Psoas muscle (tissue), 7 donors: ENCODE measurements at regions not wholly inside any gene's neighbourhood (a gene's known extent, or its start where the extent isn't known, plus 50 kb on each side); places are given as distances from the start of the nearest gene placed in this dataset.

Experiments
- ATAC-seq, 4 donors: fragments of 200-7000 bp; cut with Tn5 transposase; one replicate each; pipeline ENCODE4 v1.9.1; 2020; ENCODE audit warnings: moderate library complexity in 3 of 4, mild to moderate bottlenecking in 2 of 4
- DNase-seq, 2 donors: peaks; one replicate each; pipeline ENCODE4 v3.0.0-alpha.2; 2020
- H3K27ac ChIP-seq: fragments of 200-600 bp; one replicate; pipeline ENCODE4 v1.8.0; 2022
- H3K27me3 ChIP-seq, 3 donors: fragments of 200-600 bp in 1 of 3; one replicate each; pipeline versions ENCODE4 v1.6.1 to v1.8.0; 2013 to 2022; ENCODE audit warnings: low read length in 2 of 3, mild to moderate bottlenecking in 2 of 3, moderate library complexity in 1 of 3; ENCODE audit not compliant: insufficient read depth in 3 of 3
- H3K36me3 ChIP-seq, 2 donors: fragments of 200-600 bp in 1 of 2; one replicate each; pipeline versions ENCODE4 v1.6.1 to v1.8.0; 2013 to 2022; ENCODE audit warnings: low read depth in 1 of 2, mild to moderate bottlenecking in 1 of 2, moderate library complexity in 1 of 2; ENCODE audit not compliant: insufficient read depth in 1 of 2
- H3K4me1 ChIP-seq: fragments of 200-600 bp; one replicate; pipeline ENCODE4 v1.8.0; 2022
- H3K4me3 ChIP-seq: fragments of 200-600 bp; one replicate; pipeline ENCODE4 v1.8.0; 2022; ENCODE audit warnings: mild to moderate bottlenecking
- H3K9me3 ChIP-seq: fragments of 200-600 bp; one replicate; pipeline ENCODE4 v1.8.0; 2022
- CTCF ChIP-seq: fragments of 200-600 bp; IDR thresholded peaks from one replicate; pipeline ENCODE4 v1.8.0; 2022; ENCODE audit warnings: antibody characterized with exemption
- WGBS, 3 donors: extraction: QIAGEN DNeasy Blood & Tissue Kit; methylation state at CpG; one replicate each; pipeline versions ENCODE4 v1.1.6 to v1.1.7; 2013; 5-methylcytosine and 5-hydroxymethylcytosine counted together
- intact Hi-C, 2 donors: fragments of 100-400 bp; cut with DNase I; formaldehyde crosslinking; loops; one replicate each; pipeline versions ENCODE4 v1.11.0 to v1.14.2; 2022
- donor health status: healthy with polysubstance abuse.
- donor health status: DM: no; HTN: no; CAD: no; lungs with moderate emphysema.
- donor health status: Bipolar disorder and iron deficiency.
- donor health status: healthy.
- donor health status: DM: yes; HTN: yes; CAD: no.
- donor health status: DM: no; HTN: no; CAD: no.
- donor health status: DM: yes; HTN: yes; CAD: no.

DNA sequence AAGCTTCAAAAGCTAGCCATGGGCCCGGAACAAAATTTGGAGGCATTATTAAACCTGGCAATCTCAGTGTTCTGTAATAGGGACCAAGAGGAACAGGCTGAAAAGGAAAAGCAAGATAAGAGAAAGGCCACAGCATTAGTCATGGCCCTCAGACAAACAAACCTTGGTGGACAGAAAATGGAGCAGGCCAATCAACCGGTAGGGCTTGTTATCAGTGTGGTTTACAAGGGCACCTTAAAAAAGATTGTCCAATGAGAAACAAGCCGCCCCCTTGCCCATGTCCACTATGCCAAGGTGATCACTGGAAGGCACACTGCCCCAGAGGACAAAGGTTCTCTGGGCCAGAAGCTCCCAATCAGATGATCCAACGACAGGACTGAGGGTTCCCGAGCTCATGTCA lies 653.9 kb upstream of the TMEM132C start:
- DNase-seq: no peak
- TF ChIP-seq CTCF: no peak
- Histone ChIP-seq H3K27ac (no peak overlapping the region), H3K9me3 (no peaks in the 10 kb centered on the region), H3K27me3 (no peaks in the 10 kb centered on the region), H3K4me3 (no peak overlapping the region), H3K36me3 (no peaks in the 10 kb centered on the region), H3K4me1 (no peaks in the 10 kb centered on the region)
- no peak for ATAC-seq
- 71 to 86% (median 72%) methylated on average over 5 of the region's 5 CpGs for WGBS, 3 donors
- intact Hi-C loops: no loop called here

DNA sequence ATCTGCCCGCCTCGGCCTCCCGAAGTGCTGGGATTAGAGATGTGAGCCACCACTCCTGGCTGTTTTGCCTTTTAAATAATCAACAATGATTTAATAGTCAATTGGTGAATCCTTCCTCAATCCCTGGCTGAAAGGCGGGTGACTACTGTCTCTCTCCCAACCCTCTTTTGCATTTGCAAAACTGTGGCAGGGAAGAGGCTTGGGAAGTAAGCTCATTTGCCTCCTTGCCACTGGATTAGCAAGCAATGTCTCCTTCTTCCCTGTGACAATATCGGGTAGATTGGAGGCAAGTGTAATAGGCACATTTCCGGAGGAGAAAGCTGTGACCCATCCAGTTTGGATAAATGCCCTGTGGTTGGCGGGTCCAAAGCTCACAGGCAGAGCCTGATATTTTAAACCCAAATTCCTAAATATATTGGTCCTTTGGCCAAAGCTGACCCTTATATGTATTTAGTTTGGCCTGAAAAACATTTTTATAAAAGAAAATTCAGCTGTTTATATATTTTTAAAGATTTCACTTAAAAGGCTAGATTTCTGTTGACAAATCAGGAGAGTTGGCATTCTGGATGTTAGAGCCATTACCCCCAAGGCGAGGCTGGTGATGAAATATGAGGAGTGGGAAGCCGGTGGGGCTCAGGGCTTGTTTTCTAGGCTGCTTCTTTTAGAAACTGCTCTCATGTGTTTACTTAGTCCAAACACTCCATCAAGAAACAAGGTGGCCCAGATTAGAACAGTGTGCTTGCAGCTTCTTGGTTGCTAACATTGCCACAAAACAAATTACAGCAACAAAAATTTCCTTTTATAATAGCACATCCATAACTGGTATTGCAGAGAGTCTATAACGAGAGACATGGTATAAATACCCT lies 646.9 kb upstream of the TMEM132C start:
- Histone ChIP-seq H3K27ac (no peak overlapping the region), H3K27me3 (no peaks in the 10 kb centered on the region), H3K4me1 (no peaks in the 10 kb centered on the region), H3K36me3 (no peaks in the 10 kb centered on the region), H3K4me3 (no peak overlapping the region), H3K9me3 (no peaks in the 10 kb centered on the region)
- DNase-seq: no peak
- no peak for ATAC-seq
- intact Hi-C loops: no loop called here
- TF ChIP-seq CTCF: no peak
- 35 to 69% (median 38%) methylated on average over 10 of the region's 10 CpGs for WGBS, 3 donors

DNA sequence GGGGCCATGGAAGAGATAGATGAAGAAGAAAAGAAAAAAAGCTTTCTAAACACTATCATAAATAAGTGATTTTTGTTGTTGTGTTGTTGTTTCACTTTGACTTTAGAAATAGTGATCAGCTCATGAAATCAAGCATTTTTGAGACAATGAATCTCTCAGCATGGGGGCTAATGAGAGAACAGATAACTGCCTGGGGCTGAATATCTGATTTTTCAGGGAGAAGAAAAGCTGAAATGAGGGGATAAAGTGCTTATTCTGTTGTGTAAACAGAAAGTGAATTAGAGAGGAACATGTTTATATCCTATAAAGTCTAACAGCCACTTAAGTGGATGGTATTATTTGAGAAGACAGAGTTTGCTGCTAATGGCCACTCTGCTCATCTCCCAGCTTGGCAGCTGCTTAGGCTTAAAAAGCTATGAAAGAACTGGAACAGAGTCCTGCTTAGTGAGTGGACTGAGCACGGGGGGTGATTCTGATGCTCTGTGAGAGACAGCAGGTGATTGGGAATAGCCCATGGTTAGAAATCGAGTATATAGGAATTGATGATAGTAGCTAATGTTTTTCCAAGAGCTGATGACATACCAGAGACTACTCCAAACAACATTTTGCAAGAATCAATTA lies 646.1 kb upstream of the TMEM132C start:
- no peak for ATAC-seq
- intact Hi-C loops: no loop called here
- no peaks in the 10 kb centered on the region for H3K4me1 ChIP-seq
- H3K4me3 ChIP-seq: no peak overlapping the region
- TF ChIP-seq CTCF: no peak
- DNase-seq: no peak
- H3K36me3 ChIP-seq: no peaks in the 10 kb centered on the region
- no peaks in the 10 kb centered on the region for H3K9me3 ChIP-seq
- no peaks in the 10 kb centered on the region for H3K27me3 ChIP-seq
- 20 to 38% (median 31%) methylated on average over 2 of the region's 2 CpGs for WGBS, 3 donors
- no peak overlapping the region for H3K27ac ChIP-seq

DNA sequence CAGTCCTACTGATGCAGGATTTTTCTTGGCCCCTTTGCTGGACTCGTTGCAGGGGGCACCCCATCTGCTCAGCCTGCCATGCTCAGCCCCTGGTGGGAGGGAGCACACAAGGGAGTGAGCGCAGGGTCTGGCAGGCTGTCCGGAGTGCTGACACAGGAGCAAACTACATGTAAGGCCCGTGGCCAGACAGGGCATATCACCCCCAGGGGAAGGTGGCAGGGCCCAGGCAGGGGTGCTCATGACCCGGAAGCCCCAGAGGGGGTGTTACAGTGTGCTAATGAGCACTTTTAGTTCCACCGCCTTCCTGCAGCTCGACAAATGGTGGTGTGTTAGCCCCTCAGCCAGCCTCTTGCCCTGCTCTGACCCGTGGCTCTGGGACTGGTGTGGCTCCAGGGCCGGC lies 645.6 kb upstream of the TMEM132C start:
- ATAC-seq: no peak

More for the DNA sequence above, 645.6 kb upstream of the TMEM132C start:
- Histone ChIP-seq H3K4me1 (no peaks in the 10 kb centered on the region), H3K36me3 (no peaks in the 10 kb centered on the region), H3K27me3 (no peaks in the 10 kb centered on the region), H3K27ac (no peak overlapping the region), H3K9me3 (no peaks in the 10 kb centered on the region), H3K4me3 (no peak overlapping the region)
- no peak for TF ChIP-seq CTCF
- DNase-seq: no peak
- intact Hi-C loops: no loop called here
- WGBS, 3 donors: 39 to 80% (median 40%) methylated on average over 9 of the region's 9 CpGs
